HG03378 (cell line): ENCODE measurements at regions not wholly inside any gene's neighbourhood (a gene's known extent, or its start where the extent isn't known, plus 50 kb on each side); places are given as distances from the start of the nearest gene placed in this dataset.

Source experiments
- ATAC-seq: cut with Tn5 transposase; IDR thresholded peaks from one replicate; pipeline ENCODE4 v1.9.1; 2021; ENCODE audit warnings: mild to moderate bottlenecking, moderate library complexity; ENCODE audit not compliant: unreplicated experiment

GRCh38 chr3:57009802-57010201 is 50.7 kb upstream of the SPATA12 start:
- ATAC-seq, result no peak

GRCh38 chr3:57009367-57009766 is 51.1 kb upstream of the SPATA12 start:
- ATAC-seq, result no peak

- ATAC-seq, result no peak
Measured at GRCh38 chr3:57007521-57008460, 52.7 kb upstream of the SPATA12 start.

- ATAC-seq, result no peak
Measured at GRCh38 chr3:57006949-57007419, 53.5 kb upstream of the SPATA12 start.

GRCh38 chr3:57006179-57006657 is 54.2 kb upstream of the SPATA12 start:
- ATAC-seq, result no peak

GRCh38 chr3:57004229-57004628 is 56.2 kb upstream of the SPATA12 start:
- no peak for ATAC-seq

GRCh38 chr3:57003676-57004075 is 56.8 kb upstream of the SPATA12 start:
- no peak for ATAC-seq

GRCh38 chr3:57001356-57001755 is 59.1 kb upstream of the SPATA12 start:
- ATAC-seq, result no peak

GRCh38 chr3:57000012-57000411 is 60.5 kb upstream of the SPATA12 start:
- no peak for ATAC-seq

GRCh38 chr3:56999547-56999946 is 60.9 kb upstream of the SPATA12 start:
- ATAC-seq, result no peak

- no peak for ATAC-seq
Measured at GRCh38 chr3:56998076-56998529, 62.4 kb upstream of the SPATA12 start.

GRCh38 chr3:56997675-56998074 is 62.8 kb upstream of the SPATA12 start:
- no peak for ATAC-seq

GRCh38 chr3:56997041-56997440 is 63.4 kb upstream of the SPATA12 start:
- ATAC-seq, result no peak

GRCh38 chr3:56994391-56994790 is 66.1 kb upstream of the SPATA12 start:
- ATAC-seq, result no peak

GRCh38 chr3:56990641-56991015 is 69.8 kb upstream of the SPATA12 start:
- ATAC-seq, result no peak

- no peak for ATAC-seq
Measured at GRCh38 chr3:56989977-56990640, 70.4 kb upstream of the SPATA12 start.

GRCh38 chr3:56989169-56989976 is 71.1 kb upstream of the SPATA12 start:
- ATAC-seq, result no peak

GRCh38 chr3:56988458-56989168 is 71.9 kb upstream of the SPATA12 start:
- ATAC-seq, result no peak

- ATAC-seq, result no peak
Measured at GRCh38 chr3:56987238-56987895, 73.1 kb upstream of the SPATA12 start.

GRCh38 chr3:56986347-56986746 is 74.1 kb upstream of the SPATA12 start:
- no peak for ATAC-seq
